HAP-1 (cell line): ENCODE measurements at regions not wholly inside any gene's neighbourhood (a gene's known extent, or its start where the extent isn't known, plus 50 kb on each side); places are given as distances from the start of the nearest gene placed in this dataset.

Source experiments
- DNase-seq, 2 experiments: peaks; one replicate each; pipeline ENCODE4 v3.0.0-alpha.2; 2016 to 2020; ENCODE audit warnings: low spot score in 2 of 2
- H3K27me3 ChIP-seq: fragments of 250-450 bp; sonication (Bioruptor Pico); 2 replicates; pipeline ENCODE4 v1.5.1; 2020; ENCODE audit warnings: low read depth, mild to moderate bottlenecking, moderate library complexity
- H3K36me3 ChIP-seq: fragments of 250-450 bp; sonication (Bioruptor Pico); replicated peaks from 2 replicates; pipeline ENCODE4 v1.5.1; 2020; ENCODE audit warnings: mild to moderate bottlenecking
- H3K4me1 ChIP-seq: fragments of 250-450 bp; sonication (Bioruptor Pico); 2 replicates; pipeline ENCODE4 v1.5.1; 2020; ENCODE audit warnings: mild to moderate bottlenecking
- H3K4me3 ChIP-seq: fragments of 250-450 bp; sonication (Bioruptor Pico); 2 replicates; pipeline ENCODE4 v1.5.1; 2020; ENCODE audit warnings: mild to moderate bottlenecking, moderate library complexity
- H3K9me3 ChIP-seq: fragments of 250-450 bp; sonication (Bioruptor Pico); 2 replicates; pipeline ENCODE4 v1.5.1; 2020; ENCODE audit warnings: mild to moderate bottlenecking, moderate library complexity
- in situ Hi-C: fragments of 300-500 bp; cut with MboI; formaldehyde crosslinking; loops from 3 replicates; pipeline ENCODE4 v1.14.3; 2020; ENCODE audit warnings: low sequenced_read_pairs, inconsistent platforms, mixed read lengths

- Histone ChIP-seq H3K36me3 (no peaks in the 10 kb centered on the region), H3K4me3 (no peak overlapping the region), H3K27me3 (peaks cover 11% of the 10 kb centered on the region), H3K4me1 (no peaks in the 10 kb centered on the region), H3K9me3 (no peaks in the 10 kb centered on the region)
- in situ Hi-C loops = no loop called here
- peak in 1 of 2 experiments; percentile 32 for DNase-seq
These were observed 79.6 kb upstream of the ZC3H12A start for GRCh38 chr1:37394574-37395464.

- H3K27me3 ChIP-seq = peaks cover 20% of the 10 kb centered on the region
- no peaks in the 10 kb centered on the region for H3K36me3 ChIP-seq
- no peak overlapping the region for H3K4me3 ChIP-seq
- DNase-seq = no peak
- H3K4me1 ChIP-seq = no peaks in the 10 kb centered on the region
- in situ Hi-C loops = no loop called here
- H3K9me3 ChIP-seq = no peaks in the 10 kb centered on the region
These were observed 76.3 kb upstream of the ZC3H12A start for GRCh38 chr1:37398096-37398495.

DNA sequence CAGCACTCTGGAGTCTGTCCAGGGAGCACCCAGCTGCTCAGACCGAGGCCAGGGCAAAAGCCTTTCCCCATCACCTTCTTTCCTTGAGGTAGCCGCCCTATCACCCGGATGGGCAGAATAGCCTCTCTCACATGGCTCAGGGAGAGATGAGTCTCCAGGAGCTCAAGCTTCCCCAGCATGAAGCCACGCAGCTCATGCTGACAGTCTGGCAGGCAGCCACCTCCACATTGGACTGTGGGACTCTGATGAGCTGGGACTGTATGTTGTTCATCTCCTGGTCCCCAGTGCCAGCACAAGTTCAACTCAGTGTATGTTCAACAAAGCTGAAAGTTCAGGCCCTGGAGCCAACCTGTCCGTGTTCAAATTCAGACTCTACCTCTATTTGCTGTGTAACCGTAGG is 75.2 kb upstream of the ZC3H12A start:
- in situ Hi-C loops = no loop called here
- DNase-seq = no peak
- Histone ChIP-seq H3K4me3 (no peak overlapping the region), H3K9me3 (no peaks in the 10 kb centered on the region), H3K4me1 (no peaks in the 10 kb centered on the region), H3K27me3 (peaks cover 24% of the 10 kb centered on the region), H3K36me3 (no peaks in the 10 kb centered on the region)

GRCh38 chr1:37399830-37400464 is 74.4 kb upstream of the ZC3H12A start:
- no peak for DNase-seq
- in situ Hi-C loops = no loop called here
- Histone ChIP-seq H3K9me3 (no peaks in the 10 kb centered on the region), H3K4me3 (no peak overlapping the region), H3K4me1 (no peaks in the 10 kb centered on the region), H3K36me3 (no peaks in the 10 kb centered on the region), H3K27me3 (peaks cover 24% of the 10 kb centered on the region)

- Histone ChIP-seq H3K4me3 (no peak overlapping the region), H3K36me3 (no peaks in the 10 kb centered on the region), H3K27me3 (peaks cover 25% of the 10 kb centered on the region), H3K4me1 (no peaks in the 10 kb centered on the region), H3K9me3 (no peaks in the 10 kb centered on the region)
- in situ Hi-C loops = no loop called here
- DNase-seq = no peak
These were observed 73.7 kb upstream of the ZC3H12A start for GRCh38 chr1:37400466-37401225.

- H3K4me1 ChIP-seq = no peaks in the 10 kb centered on the region
- DNase-seq = no peak
- H3K4me3 ChIP-seq = no peak overlapping the region
- no peaks in the 10 kb centered on the region for H3K36me3 ChIP-seq
- peaks cover 35% of the 10 kb centered on the region for H3K27me3 ChIP-seq
- in situ Hi-C loops = no loop called here
- no peaks in the 10 kb centered on the region for H3K9me3 ChIP-seq
These were observed 71.2 kb upstream of the ZC3H12A start for GRCh38 chr1:37403166-37403565.

GRCh38 chr1:37404711-37405110 is 69.7 kb upstream of the ZC3H12A start:
- no peak for DNase-seq
- Histone ChIP-seq H3K36me3 (no peaks in the 10 kb centered on the region), H3K4me3 (no peak overlapping the region), H3K4me1 (no peaks in the 10 kb centered on the region), H3K9me3 (no peaks in the 10 kb centered on the region), H3K27me3 (peaks cover 33% of the 10 kb centered on the region)
- in situ Hi-C loops = no loop called here

DNA sequence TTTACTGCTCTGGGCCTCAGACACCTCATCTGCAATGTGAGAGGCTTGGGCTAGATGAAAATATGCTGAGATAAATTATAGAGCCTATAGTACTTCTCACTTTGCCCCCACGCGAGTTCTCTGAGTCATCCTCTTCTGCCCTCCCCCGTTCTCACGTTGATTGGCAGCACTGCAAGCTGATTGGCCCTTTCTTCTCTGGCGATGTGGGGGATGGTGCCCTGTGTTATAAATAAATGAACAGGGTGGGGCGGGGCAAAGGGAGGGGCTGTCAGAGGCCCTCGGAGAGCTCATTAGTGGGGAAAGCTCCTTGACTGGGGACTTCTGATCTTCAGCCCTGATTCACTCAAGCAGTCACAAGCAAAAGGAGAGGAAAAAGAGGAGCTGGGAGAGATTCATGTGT is 64.3 kb upstream of the ZC3H12A start:
- Histone ChIP-seq H3K9me3 (no peaks in the 10 kb centered on the region), H3K4me1 (no peaks in the 10 kb centered on the region), H3K27me3 (peaks cover 20% of the 10 kb centered on the region), H3K36me3 (no peaks in the 10 kb centered on the region), H3K4me3 (no peak overlapping the region)
- in situ Hi-C loops = no loop called here
- no peak for DNase-seq

GRCh38 chr1:37410815-37411214 is 63.6 kb upstream of the ZC3H12A start:
- peak; percentile 16 to 71 for DNase-seq
- in situ Hi-C loops = no loop called here
- Histone ChIP-seq H3K4me1 (no peaks in the 10 kb centered on the region), H3K4me3 (no peak overlapping the region), H3K36me3 (no peaks in the 10 kb centered on the region), H3K9me3 (no peaks in the 10 kb centered on the region), H3K27me3 (peaks cover 17% of the 10 kb centered on the region)

DNA sequence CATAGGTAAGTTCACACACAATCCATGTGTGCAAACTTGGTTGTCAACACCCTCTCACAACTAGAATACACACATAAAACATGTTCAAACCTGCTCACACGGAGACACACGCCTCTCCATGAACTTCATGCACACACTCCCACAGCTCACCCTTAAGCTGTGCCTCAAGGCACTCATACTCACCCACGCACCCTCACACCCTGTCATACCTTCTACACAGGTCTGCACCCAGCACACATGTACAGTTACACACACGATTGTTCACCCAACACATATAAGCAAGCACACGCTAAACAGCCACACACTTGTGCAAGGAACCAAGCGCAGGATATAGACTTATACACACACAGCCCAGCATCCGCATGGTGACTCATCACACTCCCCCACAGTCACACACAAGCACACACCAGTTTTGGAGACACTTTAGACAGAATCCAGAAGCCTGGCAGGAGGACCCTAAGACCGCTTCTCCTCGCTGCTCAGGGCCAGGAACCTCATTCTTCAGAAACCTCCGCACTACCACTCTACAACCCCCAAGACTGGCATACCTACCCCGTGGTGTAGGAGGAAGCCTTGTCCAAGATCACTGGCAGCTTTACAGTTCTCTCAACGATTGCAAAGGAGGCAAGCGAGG is 58.7 kb upstream of the ZC3H12A start:
- in situ Hi-C loops = no loop called here

DNA sequence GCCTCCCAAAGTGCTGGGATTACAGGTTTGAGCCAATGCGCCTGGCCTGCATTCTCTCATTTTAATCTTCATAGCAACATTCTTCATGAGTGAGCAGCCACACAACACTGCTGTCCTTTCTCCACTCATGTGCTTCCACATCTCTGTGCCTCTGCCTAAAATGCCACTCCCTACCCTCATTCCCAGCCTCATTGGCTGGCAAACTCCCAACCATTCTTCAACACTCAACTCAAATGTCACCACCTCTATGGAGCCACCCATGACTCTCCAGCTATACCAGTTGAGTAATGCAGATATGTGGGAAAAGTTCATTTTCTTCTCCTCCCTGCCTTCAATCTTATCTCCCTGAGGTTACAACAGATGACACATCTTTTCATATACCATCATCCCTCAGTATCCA is 53.9 kb upstream of the ZC3H12A start:
- in situ Hi-C loops = no loop called here

More for the DNA sequence above, 58.7 kb upstream of the ZC3H12A start:
- Histone ChIP-seq H3K27me3 (no peaks in the 10 kb centered on the region), H3K4me3 (no peak overlapping the region), H3K4me1 (no peaks in the 10 kb centered on the region), H3K9me3 (no peaks in the 10 kb centered on the region), H3K36me3 (no peaks in the 10 kb centered on the region)
- no peak for DNase-seq

DNA sequence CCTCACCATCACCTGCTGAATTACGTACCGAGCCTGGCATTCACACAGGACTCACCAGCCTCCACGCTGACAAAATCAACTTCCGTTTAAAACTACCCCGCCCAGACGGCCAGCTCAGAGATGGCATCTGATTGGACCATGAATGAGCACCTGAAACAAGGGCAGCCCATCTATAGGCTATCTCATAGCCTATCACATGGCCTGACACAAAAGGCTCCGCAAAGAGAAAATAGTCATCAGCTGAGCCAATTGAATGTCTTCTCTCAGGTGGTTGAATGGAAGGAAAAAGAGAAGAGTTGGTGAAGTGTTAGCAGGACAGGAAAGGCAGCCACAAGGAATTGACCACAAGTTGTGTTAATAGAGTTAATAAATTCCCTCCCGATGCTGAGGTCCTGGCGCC is 50.6 kb upstream of the ZC3H12A start:
- H3K27me3 ChIP-seq = peaks cover 5% of the 10 kb centered on the region
- no peaks in the 10 kb centered on the region for H3K9me3 ChIP-seq
- no peak for DNase-seq
- no peak overlapping the region for H3K4me3 ChIP-seq
- in situ Hi-C loops = no loop called here
- no peaks in the 10 kb centered on the region for H3K4me1 ChIP-seq
- no peaks in the 10 kb centered on the region for H3K36me3 ChIP-seq

More for the DNA sequence above, 53.9 kb upstream of the ZC3H12A start:
- Histone ChIP-seq H3K4me1 (no peaks in the 10 kb centered on the region), H3K27me3 (no peaks in the 10 kb centered on the region), H3K36me3 (no peaks in the 10 kb centered on the region), H3K9me3 (no peaks in the 10 kb centered on the region), H3K4me3 (no peak overlapping the region)
- DNase-seq = no peak

GRCh38 chr1:37424523-37424922 is 49.9 kb upstream of the ZC3H12A start:
- in situ Hi-C loops = no loop called here
- Histone ChIP-seq H3K4me1 (no peaks in the 10 kb centered on the region), H3K4me3 (no peak overlapping the region), H3K9me3 (no peaks in the 10 kb centered on the region), H3K36me3 (no peaks in the 10 kb centered on the region), H3K27me3 (peaks cover 10% of the 10 kb centered on the region)
- DNase-seq = no peak
